ENCODE measurements at regions not wholly inside any gene's neighbourhood (a gene's known extent, or its start where the extent isn't known, plus 50 kb on each side); places are given as distances from the start of the nearest gene placed in this dataset.

GRCh38 chr6:10019851-10020250 is 395.0 kb downstream of the TFAP2A start:
- TF ChIP-seq CTCF (conservative IDR thresholded peaks at IDR 0.05; ENCODE audit: low read depth, low read length): no peak
- TF ChIP-seq EZH2 (IDR thresholded peaks at IDR 0.05; ENCODE audit: borderline replicate concordance, low read depth, low read length, poor library complexity, severe bottlenecking): no peak
- intact Hi-C loops (cut with micrococcal nuclease; ENCODE audit: unreplicated experiment): no loop called here
- H3K4me1 ChIP-seq (ENCODE audit: insufficient read depth, low read length, poor library complexity, severe bottlenecking): no peaks in the 10 kb centered on the region
- POLR2A ChIA-PET (ENCODE audit: low non-redundant PET): no interaction called here
- H3K4me3 ChIP-seq (ENCODE audit: low read depth, low read length, poor library complexity, severe bottlenecking): no peak overlapping the region
- CTCF ChIA-PET: interaction anchor here (0.7 kb wide), 1 partner anchor 26 kb away, joined by 3 read pairs; no protein-coding TSS in a partner anchor
- H3K9me3 ChIP-seq (ENCODE audit: low read depth, low read length, poor library complexity, severe bottlenecking): no peaks in the 10 kb centered on the region
- H3K27ac ChIP-seq (ENCODE audit: low read depth, low read length, poor library complexity, severe bottlenecking): no peak overlapping the region
- no peaks in the 10 kb centered on the region for H3K36me3 ChIP-seq (ENCODE audit: insufficient read depth, low read length, poor library complexity, severe bottlenecking)
- no peaks in the 10 kb centered on the region for H3K27me3 ChIP-seq (replicated peaks; ENCODE audit: insufficient read depth, low read depth, low read length, poor library complexity)
- DNase-seq (ENCODE audit: low spot score): no peak
- no TSS peak for BruUV-seq (replicated peaks)

GRCh38 chr6:10014557-10014956 is 400.3 kb downstream of the TFAP2A start:
- Histone ChIP-seq H3K9me3 (ENCODE audit: low read depth, low read length, poor library complexity, severe bottlenecking) (peaks cover 6% of the 10 kb centered on the region), H3K4me1 (ENCODE audit: insufficient read depth, low read length, poor library complexity, severe bottlenecking) (no peaks in the 10 kb centered on the region), H3K36me3 (ENCODE audit: insufficient read depth, low read length, poor library complexity, severe bottlenecking) (no peaks in the 10 kb centered on the region), H3K27ac (ENCODE audit: low read depth, low read length, poor library complexity, severe bottlenecking) (no peak overlapping the region), H3K27me3 (replicated peaks; ENCODE audit: insufficient read depth, low read depth, low read length, poor library complexity) (no peaks in the 10 kb centered on the region), H3K4me3 (ENCODE audit: low read depth, low read length, poor library complexity, severe bottlenecking) (no peak overlapping the region)
- intact Hi-C loops (cut with micrococcal nuclease; ENCODE audit: unreplicated experiment): no loop called here
- TF ChIP-seq CTCF (conservative IDR thresholded peaks at IDR 0.05; ENCODE audit: low read depth, low read length) (no peak), EZH2 (IDR thresholded peaks at IDR 0.05; ENCODE audit: borderline replicate concordance, low read depth, low read length, poor library complexity, severe bottlenecking) (no peak)
- ChIA-PET CTCF (no interaction called here), POLR2A (ENCODE audit: low non-redundant PET) (no interaction called here)
- peak; percentile 34 for DNase-seq (ENCODE audit: low spot score)
- no TSS peak for BruUV-seq (replicated peaks)

GRCh38 chr6:10000551-10000950 is 414.3 kb downstream of the TFAP2A start:
- H3K9me3 ChIP-seq (ENCODE audit: low read depth, low read length, poor library complexity, severe bottlenecking): no peaks in the 10 kb centered on the region
- no peaks in the 10 kb centered on the region for H3K4me1 ChIP-seq (ENCODE audit: insufficient read depth, low read length, poor library complexity, severe bottlenecking)
- BruUV-seq (replicated peaks): no TSS peak
- no peaks in the 10 kb centered on the region for H3K36me3 ChIP-seq (ENCODE audit: insufficient read depth, low read length, poor library complexity, severe bottlenecking)
- H3K4me3 ChIP-seq (ENCODE audit: low read depth, low read length, poor library complexity, severe bottlenecking): no peak overlapping the region
- peaks cover 27% of the 10 kb centered on the region for H3K27me3 ChIP-seq (replicated peaks; ENCODE audit: insufficient read depth, low read depth, low read length, poor library complexity)
- POLR2A ChIA-PET (ENCODE audit: low non-redundant PET): no interaction called here
- no peak overlapping the region for H3K27ac ChIP-seq (ENCODE audit: low read depth, low read length, poor library complexity, severe bottlenecking)
- CTCF ChIA-PET: no interaction called here
- intact Hi-C loops (cut with micrococcal nuclease; ENCODE audit: unreplicated experiment): no loop called here
- TF ChIP-seq CTCF (conservative IDR thresholded peaks at IDR 0.05; ENCODE audit: low read depth, low read length) (no peak), EZH2 (IDR thresholded peaks at IDR 0.05; ENCODE audit: borderline replicate concordance, low read depth, low read length, poor library complexity, severe bottlenecking) (no peak)
- no peak for DNase-seq (ENCODE audit: low spot score)

All from A673 (cell line).